NCI-H1436 (cell line): ENCODE measurements at regions not wholly inside any gene's neighbourhood (a gene's known extent, or its start where the extent isn't known, plus 50 kb on each side); places are given as distances from the start of the nearest gene placed in this dataset.

Experiments used
- DNase-seq: peaks from one replicate; lab custom pipeline; 2025; lab: John Stamatoyannopoulos, UW

- no peak for DNase-seq
These were observed 68.6 kb upstream of the FAM9A start for GRCh38 chrX:8869812-8870211.

- no peak for DNase-seq
These were observed 67.7 kb upstream of the FAM9A start for GRCh38 chrX:8868906-8869305.

- no peak for DNase-seq
These were observed 67.0 kb upstream of the FAM9A start for GRCh38 chrX:8868070-8868773.

- DNase-seq, result no peak
These were observed 66.2 kb upstream of the FAM9A start for GRCh38 chrX:8867406-8867805.

- no peak for DNase-seq
These were observed 63.0 kb upstream of the FAM9A start for GRCh38 chrX:8864161-8864560.

GRCh38 chrX:8861908-8862307 lies 60.7 kb upstream of the FAM9A start:
- DNase-seq, result no peak

- DNase-seq, result no peak
These were observed 50.2 kb upstream of the FAM9A start for GRCh38 chrX:8851231-8851886.
